ENCODE measurements at regions not wholly inside any gene's neighbourhood (a gene's known extent, or its start where the extent isn't known, plus 50 kb on each side); places are given as distances from the start of the nearest gene placed in this dataset.

DNA sequence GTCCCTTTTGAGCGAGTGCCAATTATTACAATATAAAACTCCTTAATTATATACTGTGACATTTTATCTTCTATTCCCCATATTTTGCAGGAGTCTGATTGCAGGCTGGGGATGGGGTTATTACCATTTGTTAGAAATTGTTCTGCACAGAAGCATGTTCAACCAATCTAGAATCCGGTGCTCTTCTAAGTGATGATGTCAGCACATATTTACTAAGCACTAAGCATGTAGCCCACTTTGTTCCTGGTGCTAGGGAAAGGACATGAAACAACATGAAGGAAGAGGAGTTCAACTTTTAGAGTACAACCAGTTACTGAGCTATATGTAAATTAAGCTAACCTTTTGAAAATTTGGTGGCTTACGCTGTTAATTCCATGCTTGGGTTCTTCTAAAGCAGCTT, 52.8 kb upstream of the IL1RAPL2 start:
- TF ChIP-seq CEBPB (IDR thresholded peaks at IDR 0.05) = no peak
- TF ChIP-seq NFIC (IDR thresholded peaks at IDR 0.05) = no peak
- TF ChIP-seq EP300 (IDR thresholded peaks at IDR 0.05; ENCODE audit: borderline replicate concordance) = no peak
- no peak for TF ChIP-seq ZBTB7A (IDR thresholded peaks at IDR 0.05; ENCODE audit: low read depth)
- no peak for TF ChIP-seq FOXM1 (IDR thresholded peaks at IDR 0.05; ENCODE audit: borderline replicate concordance, low read depth)

DNA sequence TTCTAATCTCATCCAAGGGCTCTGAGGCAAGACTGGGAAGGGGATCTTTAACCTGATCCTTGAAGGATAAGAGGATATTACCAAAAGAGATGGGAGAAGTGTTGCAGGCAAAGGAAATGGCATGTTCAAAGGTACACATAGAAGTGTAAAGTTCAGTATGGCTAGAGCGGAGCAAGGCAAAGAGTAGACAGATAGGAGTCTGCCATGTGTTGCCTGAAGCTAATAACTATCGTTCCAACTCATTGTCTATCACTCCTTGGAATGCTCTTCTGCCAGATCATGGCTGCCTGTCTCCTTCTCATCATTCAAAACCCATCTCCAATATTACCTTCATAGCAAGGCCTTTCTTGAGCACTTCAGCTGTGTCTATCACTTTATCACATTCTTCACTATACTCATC, 55.2 kb upstream of the IL1RAPL2 start:
- TF ChIP-seq FOXM1 (IDR thresholded peaks at IDR 0.05; ENCODE audit: borderline replicate concordance, low read depth) = no peak
- TF ChIP-seq TCF12 (IDR thresholded peaks at IDR 0.05; ENCODE audit: low read depth) = no peak
- no peak for TF ChIP-seq CEBPB (IDR thresholded peaks at IDR 0.05)
- TF ChIP-seq, protein P1, sequence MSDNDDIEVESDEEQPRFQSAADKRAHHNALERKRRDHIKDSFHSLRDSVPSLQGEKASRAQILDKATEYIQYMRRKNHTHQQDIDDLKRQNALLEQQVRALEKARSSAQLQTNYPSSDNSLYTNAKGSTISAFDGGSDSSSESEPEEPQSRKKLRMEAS (IDR thresholded peaks at IDR 0.05) = no peak
- no peak for TF ChIP-seq RAD21 (IDR thresholded peaks at IDR 0.05; ENCODE audit: low read depth)
- TF ChIP-seq, protein P2, sequence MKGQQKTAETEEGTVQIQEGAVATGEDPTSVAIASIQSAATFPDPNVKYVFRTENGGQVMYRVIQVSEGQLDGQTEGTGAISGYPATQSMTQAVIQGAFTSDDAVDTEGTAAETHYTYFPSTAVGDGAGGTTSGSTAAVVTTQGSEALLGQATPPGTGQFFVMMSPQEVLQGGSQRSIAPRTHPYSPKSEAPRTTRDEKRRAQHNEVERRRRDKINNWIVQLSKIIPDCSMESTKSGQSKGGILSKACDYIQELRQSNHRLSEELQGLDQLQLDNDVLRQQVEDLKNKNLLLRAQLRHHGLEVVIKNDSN (IDR thresholded peaks at IDR 0.05) = no peak
- TF ChIP-seq NFIC (IDR thresholded peaks at IDR 0.05) = no peak
- TF ChIP-seq YY1 (IDR thresholded peaks at IDR 0.05; ENCODE audit: low read depth) = no peak
- TF ChIP-seq CREB1 (IDR thresholded peaks at IDR 0.05; ENCODE audit: low read depth) = no peak
- TF ChIP-seq, protein P3, sequence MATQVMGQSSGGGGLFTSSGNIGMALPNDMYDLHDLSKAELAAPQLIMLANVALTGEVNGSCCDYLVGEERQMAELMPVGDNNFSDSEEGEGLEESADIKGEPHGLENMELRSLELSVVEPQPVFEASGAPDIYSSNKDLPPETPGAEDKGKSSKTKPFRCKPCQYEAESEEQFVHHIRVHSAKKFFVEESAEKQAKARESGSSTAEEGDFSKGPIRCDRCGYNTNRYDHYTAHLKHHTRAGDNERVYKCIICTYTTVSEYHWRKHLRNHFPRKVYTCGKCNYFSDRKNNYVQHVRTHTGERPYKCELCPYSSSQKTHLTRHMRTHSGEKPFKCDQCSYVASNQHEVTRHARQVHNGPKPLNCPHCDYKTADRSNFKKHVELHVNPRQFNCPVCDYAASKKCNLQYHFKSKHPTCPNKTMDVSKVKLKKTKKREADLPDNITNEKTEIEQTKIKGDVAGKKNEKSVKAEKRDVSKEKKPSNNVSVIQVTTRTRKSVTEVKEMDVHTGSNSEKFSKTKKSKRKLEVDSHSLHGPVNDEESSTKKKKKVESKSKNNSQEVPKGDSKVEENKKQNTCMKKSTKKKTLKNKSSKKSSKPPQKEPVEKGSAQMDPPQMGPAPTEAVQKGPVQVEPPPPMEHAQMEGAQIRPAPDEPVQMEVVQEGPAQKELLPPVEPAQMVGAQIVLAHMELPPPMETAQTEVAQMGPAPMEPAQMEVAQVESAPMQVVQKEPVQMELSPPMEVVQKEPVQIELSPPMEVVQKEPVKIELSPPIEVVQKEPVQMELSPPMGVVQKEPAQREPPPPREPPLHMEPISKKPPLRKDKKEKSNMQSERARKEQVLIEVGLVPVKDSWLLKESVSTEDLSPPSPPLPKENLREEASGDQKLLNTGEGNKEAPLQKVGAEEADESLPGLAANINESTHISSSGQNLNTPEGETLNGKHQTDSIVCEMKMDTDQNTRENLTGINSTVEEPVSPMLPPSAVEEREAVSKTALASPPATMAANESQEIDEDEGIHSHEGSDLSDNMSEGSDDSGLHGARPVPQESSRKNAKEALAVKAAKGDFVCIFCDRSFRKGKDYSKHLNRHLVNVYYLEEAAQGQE (IDR thresholded peaks at IDR 0.05; ENCODE audit: low read depth) = no peak
- TF ChIP-seq EGR1 (IDR thresholded peaks at IDR 0.05) = no peak
- TF ChIP-seq ZBTB7A (IDR thresholded peaks at IDR 0.05; ENCODE audit: low read depth) = no peak
- TF ChIP-seq TAF1 (IDR thresholded peaks at IDR 0.05; ENCODE audit: low read depth) = no peak

DNA sequence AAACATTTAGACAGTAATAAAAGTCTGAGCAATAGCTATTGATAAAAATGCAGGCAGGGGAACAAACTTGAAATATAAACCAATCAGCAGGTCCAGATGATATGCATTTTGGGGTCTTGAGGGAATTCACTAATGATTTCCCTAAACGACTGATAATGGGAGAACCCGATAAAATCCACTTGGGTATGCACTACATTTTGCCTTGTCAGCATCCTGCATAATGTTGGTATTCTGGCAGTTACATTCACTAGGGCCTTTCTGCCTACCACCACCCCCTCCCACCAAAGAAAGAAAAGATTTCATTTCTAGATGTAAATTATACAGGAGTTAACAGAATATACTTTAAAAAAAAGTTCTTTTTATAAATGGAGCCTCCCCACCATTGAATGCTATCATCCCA, 63.5 kb upstream of the IL1RAPL2 start:
- TF ChIP-seq ZBTB7A (IDR thresholded peaks at IDR 0.05; ENCODE audit: low read depth) (no peak), NFIC (IDR thresholded peaks at IDR 0.05) (no peak), FOXM1 (IDR thresholded peaks at IDR 0.05; ENCODE audit: borderline replicate concordance, low read depth) (no peak), TAF1 (IDR thresholded peaks at IDR 0.05; ENCODE audit: low read depth) (no peak), YY1 (IDR thresholded peaks at IDR 0.05; ENCODE audit: low read depth) (no peak), RAD21 (IDR thresholded peaks at IDR 0.05; ENCODE audit: low read depth) (no peak), EGR1 (IDR thresholded peaks at IDR 0.05) (no peak), CEBPB (IDR thresholded peaks at IDR 0.05) (no peak), EP300 (IDR thresholded peaks at IDR 0.05; ENCODE audit: borderline replicate concordance) (no peak), CREB1 (IDR thresholded peaks at IDR 0.05; ENCODE audit: low read depth) (no peak), TCF12 (IDR thresholded peaks at IDR 0.05; ENCODE audit: low read depth) (no peak), TEAD4 (IDR thresholded peaks at IDR 0.05) (no peak)
- TF ChIP-seq, protein P1 (IDR thresholded peaks at IDR 0.05) = no peak
- TF ChIP-seq, protein P3 (IDR thresholded peaks at IDR 0.05; ENCODE audit: low read depth) = no peak
- TF ChIP-seq, protein P2 (IDR thresholded peaks at IDR 0.05) = no peak

DNA sequence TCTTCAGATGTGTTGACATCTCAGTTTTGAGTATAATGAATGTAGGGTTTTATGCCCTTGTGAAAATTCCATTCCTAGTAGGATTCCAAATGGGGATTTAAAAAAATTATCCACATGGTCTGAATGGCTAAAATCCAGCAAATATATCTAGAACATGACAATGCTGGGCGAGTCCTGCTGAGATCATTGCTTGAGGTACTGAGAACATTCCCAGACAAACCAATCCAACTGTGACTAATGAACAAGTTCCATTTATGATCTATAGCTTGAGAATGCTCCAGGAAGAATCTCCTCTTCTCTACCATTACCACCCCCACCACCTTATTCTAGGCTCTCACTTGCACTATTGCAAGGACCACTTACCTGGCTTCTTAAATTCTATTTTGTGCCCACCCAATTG, 77.2 kb upstream of the IL1RAPL2 start:
- TF ChIP-seq YY1 (IDR thresholded peaks at IDR 0.05; ENCODE audit: low read depth) = no peak
- TF ChIP-seq RAD21 (IDR thresholded peaks at IDR 0.05; ENCODE audit: low read depth) = no peak
- no peak for TF ChIP-seq FOXM1 (IDR thresholded peaks at IDR 0.05; ENCODE audit: borderline replicate concordance, low read depth)
- no peak for TF ChIP-seq TCF12 (IDR thresholded peaks at IDR 0.05; ENCODE audit: low read depth)
- no peak for TF ChIP-seq CREB1 (IDR thresholded peaks at IDR 0.05; ENCODE audit: low read depth)
- no peak for TF ChIP-seq CEBPB (IDR thresholded peaks at IDR 0.05)
- TF ChIP-seq EGR1 (IDR thresholded peaks at IDR 0.05) = no peak
- no peak for TF ChIP-seq NFIC (IDR thresholded peaks at IDR 0.05)
- TF ChIP-seq, protein P3 (IDR thresholded peaks at IDR 0.05; ENCODE audit: low read depth) = no peak
- TF ChIP-seq, protein P2 (IDR thresholded peaks at IDR 0.05) = no peak
- no peak for TF ChIP-seq EP300 (IDR thresholded peaks at IDR 0.05; ENCODE audit: borderline replicate concordance)
